Activated naive CD8-positive, alpha-beta T cell treated with anti-CD3 and anti-CD28 coated beads, Interleukin-2, amount 10 ng/mL, durations not matched to agents 7 days and 5 days (primary cell): ENCODE measurements at regions not wholly inside any gene's neighbourhood (a gene's known extent, or its start where the extent isn't known, plus 50 kb on each side); places are given as distances from the start of the nearest gene placed in this dataset.

ENCODE experiments used
- ATAC-seq: fragments of 150-1000 bp; cut with Tn5 transposase; one replicate; pipeline ENCODE4 v1.10.0; 2021; ENCODE audit warnings: low read depth, moderate library complexity
- POLR2A ChIA-PET: fragments of 350-600 bp; sonication (Branson Sonifier 250); formaldehyde crosslinking; loops from one replicate; lab custom pipeline; 2021; ENCODE audit warnings: antibody characterized with exemption; lab: Charles Lee
- DNase-seq: peaks from one replicate; pipeline ENCODE4 v3.0.0; 2021
- H3K27ac Mint-ChIP-seq: one replicate; pipeline ENCODE4 v1.8.0; 2022; ENCODE audit warnings: mild to moderate bottlenecking, mixed read lengths
- H3K27me3 Mint-ChIP-seq: one replicate; pipeline ENCODE4 v1.8.0; 2022; ENCODE audit warnings: mild to moderate bottlenecking, moderate library complexity, mixed read lengths
- H3K36me3 Mint-ChIP-seq: one replicate; pipeline ENCODE4 v1.8.0; 2021; ENCODE audit warnings: mild to moderate bottlenecking, mixed read lengths
- H3K4me1 Mint-ChIP-seq: one replicate; pipeline ENCODE4 v1.8.0; 2021; ENCODE audit warnings: mixed read lengths
- H3K4me3 Mint-ChIP-seq: one replicate; pipeline ENCODE4 v1.8.0; 2022; ENCODE audit warnings: mild to moderate bottlenecking, moderate library complexity, mixed read lengths
- H3K9me3 Mint-ChIP-seq: one replicate; pipeline ENCODE4 v1.8.0; 2021; ENCODE audit warnings: mixed read lengths

- Mint-ChIP-seq H3K9me3 (no peaks in the 10 kb centered on the region), H3K4me1 (peaks cover 27% of the 10 kb centered on the region), H3K36me3 (no peaks in the 10 kb centered on the region), H3K4me3 (no peak overlapping the region), H3K27ac (no peak overlapping the region), H3K27me3 (peaks cover 10% of the 10 kb centered on the region)
- POLR2A ChIA-PET, result no interaction called here
- DNase-seq, result no peak
- no peak for ATAC-seq
These were observed 149.2 kb upstream of the SLCO3A1 start for GRCh38 chr15:91704343-91704742.

DNA sequence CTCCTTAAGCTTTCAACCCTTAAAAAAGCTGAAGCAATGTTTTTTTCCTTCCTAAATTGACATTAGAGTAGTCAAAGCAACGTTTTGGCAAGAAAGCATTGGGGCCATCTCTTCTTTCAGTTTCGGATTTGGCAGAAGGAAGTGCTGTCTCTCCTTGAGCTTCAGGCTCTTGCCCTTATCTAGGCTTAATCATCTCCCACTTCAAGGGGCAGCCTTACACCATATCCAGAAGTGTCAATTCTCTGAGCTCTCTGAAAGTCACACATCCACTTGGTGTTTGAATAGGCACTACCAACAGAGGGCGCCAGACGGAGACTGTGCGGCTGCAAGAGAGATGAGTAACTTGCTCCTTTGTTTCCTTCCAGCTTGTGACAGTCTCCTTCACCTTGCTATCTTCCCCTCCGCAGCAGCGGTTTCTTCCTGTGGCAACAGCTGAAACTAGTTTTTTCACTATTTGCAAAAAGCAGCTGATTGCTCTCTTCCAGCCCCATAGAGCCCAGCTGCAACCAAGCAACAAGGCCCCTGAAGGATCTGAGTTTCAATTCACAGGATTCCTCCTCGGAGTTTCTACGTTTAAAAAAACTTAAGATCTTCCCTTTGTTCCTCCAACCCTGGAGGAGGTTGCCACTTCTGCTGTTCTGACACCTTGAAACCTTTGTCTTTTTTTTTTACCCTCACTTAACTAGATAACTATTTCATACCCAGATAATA lies 147.0 kb upstream of the SLCO3A1 start:
- POLR2A ChIA-PET, result interaction anchor here (0.9 to 1.5 kb wide), 11 partner anchors 9 to 404 kb away, joined by 3 to 13 read pairs (median 4); partner anchors contain the start of gene SLCO3A1
- peak; percentile 79 for DNase-seq
- peak; percentile 99 for ATAC-seq
- Mint-ChIP-seq H3K4me3 (peak overlapping the region; percentile 71), H3K9me3 (no peaks in the 10 kb centered on the region), H3K36me3 (no peaks in the 10 kb centered on the region), H3K4me1 (peaks cover 33% of the 10 kb centered on the region), H3K27me3 (peaks cover 17% of the 10 kb centered on the region), H3K27ac (peak overlapping the region; percentile 90)

DNA sequence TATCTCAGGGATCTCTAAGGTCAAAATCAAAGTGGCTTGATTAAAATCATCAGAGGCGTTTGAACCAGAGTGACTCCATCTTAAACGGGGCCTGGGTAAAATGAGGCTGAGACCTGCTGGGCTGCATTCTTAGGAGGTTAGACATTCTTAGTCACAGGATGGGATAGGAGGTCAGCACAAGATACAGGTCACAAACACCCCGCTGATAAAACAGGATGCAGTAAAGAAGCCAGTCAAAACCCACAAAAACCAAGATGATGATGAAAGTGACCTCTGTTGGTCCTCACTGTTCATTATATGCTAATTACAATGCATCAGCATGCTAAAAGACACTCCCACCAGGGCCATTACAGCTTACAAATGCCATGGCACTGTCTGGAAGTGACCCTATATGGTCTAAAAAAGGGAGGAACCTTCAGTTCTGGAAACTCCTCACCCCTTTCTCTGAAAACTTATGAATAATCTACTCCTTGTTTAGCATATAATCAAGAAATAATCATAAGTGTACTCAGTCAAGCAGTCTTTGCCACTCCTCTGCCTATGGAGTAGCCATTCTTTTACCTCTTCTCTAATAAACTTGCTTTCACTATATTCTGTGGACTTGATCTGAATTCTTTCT lies 143.3 kb upstream of the SLCO3A1 start:
- ATAC-seq, result no peak
- Mint-ChIP-seq H3K36me3 (no peaks in the 10 kb centered on the region), H3K4me3 (no peak overlapping the region), H3K9me3 (peaks cover 1% of the 10 kb centered on the region), H3K4me1 (peaks cover 28% of the 10 kb centered on the region), H3K27me3 (peaks cover 35% of the 10 kb centered on the region), H3K27ac (no peak overlapping the region)
- no peak for DNase-seq
- POLR2A ChIA-PET, result no interaction called here

DNA sequence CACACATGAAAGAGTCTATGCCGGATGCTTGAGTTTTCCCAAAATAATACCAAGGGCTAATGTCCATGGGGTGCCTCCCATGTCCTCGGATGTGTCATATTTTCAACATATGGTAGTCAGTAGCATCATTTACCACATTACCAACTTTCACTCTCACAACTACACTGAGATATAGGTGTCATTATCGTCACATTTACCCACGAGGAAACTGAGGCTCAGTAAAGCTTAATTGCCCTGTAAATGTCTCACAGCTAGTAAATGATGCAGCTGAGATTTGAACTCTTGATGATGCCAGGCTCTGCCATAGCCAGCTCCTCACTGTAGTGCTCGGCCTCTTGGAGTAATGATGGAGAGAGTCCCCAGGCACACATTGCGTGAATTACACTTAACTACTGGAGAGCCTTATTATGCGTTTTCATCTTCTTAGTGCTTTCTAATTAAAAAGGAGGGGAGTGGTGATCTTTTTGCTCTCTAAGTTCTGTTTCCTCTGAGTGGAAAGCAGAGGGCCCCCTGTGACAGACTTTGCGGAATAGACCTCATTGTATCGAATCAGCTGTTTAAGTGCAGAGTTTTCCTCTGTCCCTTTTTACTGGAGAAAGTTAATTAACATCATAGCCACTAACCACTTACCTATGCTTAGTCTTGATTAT lies 142.0 kb upstream of the SLCO3A1 start:
- DNase-seq, result no peak
- H3K9me3 Mint-ChIP-seq, result peaks cover 1% of the 10 kb centered on the region
- peaks cover 17% of the 10 kb centered on the region for H3K4me1 Mint-ChIP-seq
- H3K36me3 Mint-ChIP-seq, result no peaks in the 10 kb centered on the region
- peaks cover 39% of the 10 kb centered on the region for H3K27me3 Mint-ChIP-seq
- ATAC-seq, result no peak
- POLR2A ChIA-PET, result no interaction called here
- H3K27ac Mint-ChIP-seq, result no peak overlapping the region
- no peak overlapping the region for H3K4me3 Mint-ChIP-seq

GRCh38 chr15:91712286-91712685 lies 141.2 kb upstream of the SLCO3A1 start:
- ATAC-seq (no peak), DNase-seq (no peak)
- Mint-ChIP-seq H3K27ac (no peak overlapping the region), H3K4me1 (peaks cover 10% of the 10 kb centered on the region), H3K36me3 (no peaks in the 10 kb centered on the region), H3K9me3 (peaks cover 1% of the 10 kb centered on the region), H3K4me3 (no peak overlapping the region), H3K27me3 (peaks cover 39% of the 10 kb centered on the region)
- POLR2A ChIA-PET, result no interaction called here

- Mint-ChIP-seq H3K27me3 (peaks cover 49% of the 10 kb centered on the region), H3K27ac (no peak overlapping the region), H3K36me3 (no peaks in the 10 kb centered on the region), H3K4me1 (no peaks in the 10 kb centered on the region), H3K9me3 (peaks cover 1% of the 10 kb centered on the region), H3K4me3 (no peak overlapping the region)
- POLR2A ChIA-PET, result no interaction called here
- no peak for ATAC-seq
- DNase-seq, result no peak
These were observed 137.0 kb upstream of the SLCO3A1 start for GRCh38 chr15:91716536-91716935.

DNA sequence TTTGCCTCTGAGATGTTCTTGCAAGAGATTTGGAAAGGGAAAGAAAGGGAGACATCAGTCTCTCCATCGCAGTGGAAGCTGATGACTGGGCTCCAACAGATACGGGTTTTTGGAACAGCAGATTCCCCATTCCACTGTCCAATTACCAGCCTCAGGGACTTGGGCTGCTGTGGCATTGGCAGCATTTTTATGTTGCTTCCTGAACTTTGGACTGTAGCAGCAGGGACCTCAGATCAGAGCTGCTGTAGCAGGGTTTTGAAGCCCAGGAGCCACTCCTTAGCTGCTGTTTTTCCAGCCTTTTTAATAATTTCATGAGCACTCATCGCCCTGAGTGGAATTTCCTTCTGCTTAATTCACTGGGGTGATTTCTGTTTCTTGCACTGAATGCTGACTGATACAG lies 135.7 kb upstream of the SLCO3A1 start:
- POLR2A ChIA-PET, result no interaction called here
- DNase-seq (no peak), ATAC-seq (no peak)
- Mint-ChIP-seq H3K4me3 (no peak overlapping the region), H3K36me3 (no peaks in the 10 kb centered on the region), H3K27me3 (peaks cover 47% of the 10 kb centered on the region), H3K27ac (no peak overlapping the region), H3K4me1 (no peaks in the 10 kb centered on the region), H3K9me3 (peaks cover 1% of the 10 kb centered on the region)

DNA sequence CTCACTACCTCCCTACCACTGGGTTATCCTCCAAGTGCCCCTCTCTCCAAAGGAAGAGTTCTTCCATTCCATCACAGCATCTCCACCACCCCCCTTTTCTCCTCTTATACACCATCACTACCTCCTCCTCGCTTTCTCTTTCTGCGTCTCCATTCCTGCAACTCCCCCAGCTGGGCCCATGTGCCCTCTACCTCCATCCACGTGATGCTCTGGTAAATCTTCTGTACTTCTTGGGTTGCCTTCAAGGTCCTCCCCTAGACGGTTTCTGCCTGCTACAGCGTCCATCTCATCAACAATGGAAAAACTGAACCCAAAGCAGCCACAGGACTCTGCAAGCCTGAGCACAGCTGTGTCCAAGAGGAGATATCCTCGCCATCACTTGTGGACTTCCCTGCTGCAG lies 129.5 kb upstream of the SLCO3A1 start:
- no peaks in the 10 kb centered on the region for H3K36me3 Mint-ChIP-seq
- POLR2A ChIA-PET, result no interaction called here
- H3K4me1 Mint-ChIP-seq, result no peaks in the 10 kb centered on the region
- no peaks in the 10 kb centered on the region for H3K9me3 Mint-ChIP-seq
- no peak overlapping the region for H3K27ac Mint-ChIP-seq
- no peak for DNase-seq
- peaks cover 43% of the 10 kb centered on the region for H3K27me3 Mint-ChIP-seq
- ATAC-seq, result no peak
- H3K4me3 Mint-ChIP-seq, result no peak overlapping the region

- H3K36me3 Mint-ChIP-seq, result no peaks in the 10 kb centered on the region
- H3K4me3 Mint-ChIP-seq, result no peak overlapping the region
- POLR2A ChIA-PET, result no interaction called here
- H3K9me3 Mint-ChIP-seq, result peaks cover 2% of the 10 kb centered on the region
- DNase-seq (no peak), ATAC-seq (no peak)
- H3K27ac Mint-ChIP-seq, result no peak overlapping the region
- peaks cover 48% of the 10 kb centered on the region for H3K27me3 Mint-ChIP-seq
- no peaks in the 10 kb centered on the region for H3K4me1 Mint-ChIP-seq
These were observed 119.8 kb upstream of the SLCO3A1 start for GRCh38 chr15:91733661-91734060.

DNA sequence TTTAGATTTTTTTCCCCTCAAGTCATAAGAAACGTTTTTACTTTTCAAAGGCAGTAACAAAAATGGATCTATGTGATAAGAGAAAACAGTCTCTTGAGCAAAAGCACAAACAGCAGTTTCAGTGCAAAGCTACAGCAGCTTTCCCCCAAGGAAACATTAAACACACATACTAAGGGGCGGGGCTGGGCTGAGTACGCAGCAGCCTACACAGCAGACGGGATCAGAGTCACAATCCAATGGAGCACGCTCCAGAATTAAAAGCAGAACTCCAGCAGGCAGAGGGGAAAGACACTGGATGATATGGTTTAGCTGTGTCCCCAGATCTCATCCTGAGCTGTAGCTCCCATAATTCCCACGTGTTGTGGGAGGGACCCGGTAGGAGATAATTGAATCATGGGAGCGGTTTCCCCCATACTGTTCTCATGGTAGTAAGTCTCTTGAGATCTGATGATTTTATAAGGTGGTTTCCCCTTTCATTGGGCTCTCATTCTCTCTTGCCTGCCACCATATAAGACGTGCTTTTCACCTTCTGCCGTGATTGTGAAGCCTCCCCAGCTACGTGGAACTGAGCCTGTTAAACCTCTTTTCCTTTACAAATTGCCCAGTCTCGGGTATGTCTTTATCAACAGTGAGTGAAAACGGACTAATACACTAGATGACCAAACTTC lies 116.2 kb upstream of the SLCO3A1 start:
- POLR2A ChIA-PET, result no interaction called here
- Mint-ChIP-seq H3K27ac (no peak overlapping the region), H3K4me1 (no peaks in the 10 kb centered on the region), H3K27me3 (peaks cover 43% of the 10 kb centered on the region), H3K9me3 (no peaks in the 10 kb centered on the region), H3K4me3 (no peak overlapping the region), H3K36me3 (no peaks in the 10 kb centered on the region)
- DNase-seq (no peak), ATAC-seq (no peak)

DNA sequence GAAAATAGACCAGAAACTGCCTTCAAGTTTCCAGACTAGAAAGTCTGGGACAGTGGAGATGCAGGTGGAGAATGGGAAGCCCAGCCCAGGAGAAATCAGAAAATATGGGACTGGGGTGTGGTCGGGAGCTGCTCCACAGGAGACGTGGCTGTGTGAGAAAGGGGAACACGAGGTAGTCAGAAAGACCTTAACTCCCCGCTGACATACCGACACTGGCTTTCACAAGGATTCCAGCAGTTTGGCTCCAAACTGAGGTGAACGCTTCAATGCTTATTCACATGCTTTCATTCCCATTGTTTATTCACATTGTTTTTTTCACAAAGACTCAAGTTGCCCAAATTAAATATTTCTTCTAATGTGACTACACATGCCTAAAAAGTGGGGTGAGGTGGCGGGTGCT lies 111.5 kb upstream of the SLCO3A1 start:
- H3K27ac Mint-ChIP-seq, result no peak overlapping the region
- DNase-seq (no peak), ATAC-seq (no peak)
- peaks cover 43% of the 10 kb centered on the region for H3K27me3 Mint-ChIP-seq
- POLR2A ChIA-PET, result no interaction called here
- H3K9me3 Mint-ChIP-seq, result no peaks in the 10 kb centered on the region
- H3K36me3 Mint-ChIP-seq, result no peaks in the 10 kb centered on the region
- peaks cover 2% of the 10 kb centered on the region for H3K4me1 Mint-ChIP-seq
- H3K4me3 Mint-ChIP-seq, result no peak overlapping the region

DNA sequence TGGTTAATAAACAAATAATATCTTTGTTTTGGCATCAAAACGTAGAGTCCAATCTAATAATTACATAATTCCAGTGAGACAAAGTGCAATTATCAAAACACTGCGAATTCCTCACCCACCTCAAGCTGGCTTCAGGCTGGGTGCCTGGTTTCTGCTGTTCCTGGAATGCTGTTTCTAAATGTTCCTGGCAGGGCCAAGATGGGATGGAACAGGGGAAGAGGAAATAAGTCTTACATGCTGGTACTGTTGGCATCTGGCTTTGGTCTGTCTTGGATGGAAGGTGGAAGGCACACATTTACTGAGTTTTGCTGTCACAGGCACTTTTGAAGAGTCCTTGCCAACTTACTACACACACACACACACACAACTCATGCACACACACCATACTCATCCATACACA lies 101.9 kb upstream of the SLCO3A1 start:
- no peak overlapping the region for H3K27ac Mint-ChIP-seq
- no peak overlapping the region for H3K4me3 Mint-ChIP-seq
- ATAC-seq (no peak), DNase-seq (no peak)
- peaks cover 1% of the 10 kb centered on the region for H3K4me1 Mint-ChIP-seq
- H3K36me3 Mint-ChIP-seq, result peaks cover 2% of the 10 kb centered on the region
- H3K9me3 Mint-ChIP-seq, result peaks cover 6% of the 10 kb centered on the region
- POLR2A ChIA-PET, result no interaction called here
- H3K27me3 Mint-ChIP-seq, result peaks cover 15% of the 10 kb centered on the region

DNA sequence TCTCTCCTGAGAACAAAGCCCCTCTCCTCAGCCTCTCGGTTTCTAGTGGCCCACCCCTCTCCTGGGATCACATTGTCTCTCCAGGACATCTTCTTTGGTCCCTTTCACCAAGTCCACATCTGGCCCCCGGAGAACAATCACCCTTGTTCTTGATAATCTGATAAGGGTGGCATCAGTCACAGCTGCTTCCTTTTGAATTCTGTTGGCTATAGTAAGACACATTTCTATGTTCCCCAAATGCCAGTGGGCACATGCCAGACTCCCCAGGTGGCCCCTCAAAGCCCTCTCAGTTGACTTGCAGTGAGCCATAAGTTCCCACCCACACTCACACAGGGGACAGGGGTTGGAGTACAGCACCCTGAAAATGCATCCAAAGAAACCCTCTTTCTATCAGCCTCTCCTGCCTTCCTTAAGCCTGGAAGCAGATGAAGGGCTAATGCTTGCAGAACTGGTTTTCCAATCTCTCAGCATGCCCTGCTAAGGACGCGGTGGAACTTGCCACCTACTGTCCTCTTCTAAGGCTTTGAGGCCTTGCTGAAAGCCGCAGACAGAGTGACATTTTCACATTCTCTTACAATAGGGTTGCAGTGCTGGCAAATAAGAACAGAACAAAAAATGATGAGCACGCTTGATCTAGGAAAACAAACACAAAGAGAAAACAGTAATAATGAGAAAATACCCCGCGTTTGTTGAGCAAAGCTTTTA lies 101.3 kb upstream of the SLCO3A1 start:
- DNase-seq (no peak), ATAC-seq (no peak)
- POLR2A ChIA-PET, result no interaction called here
- Mint-ChIP-seq H3K36me3 (peaks cover 2% of the 10 kb centered on the region), H3K4me3 (no peak overlapping the region), H3K4me1 (peaks cover 1% of the 10 kb centered on the region), H3K27ac (no peak overlapping the region), H3K27me3 (peaks cover 15% of the 10 kb centered on the region), H3K9me3 (peaks cover 6% of the 10 kb centered on the region)
